ENCODE measurements at regions not wholly inside any gene's neighbourhood (a gene's known extent, or its start where the extent isn't known, plus 50 kb on each side); places are given as distances from the start of the nearest gene placed in this dataset.

GRCh38 chrY:21601524-21601923 lies 66.8 kb downstream of the RBMY1A1 start:
- H3F3A ChIP-seq (replicated peaks; ENCODE audit: low read depth), result no peaks in the 10 kb centered on the region
- no peak overlapping the region for H3K27ac Mint-ChIP-seq
- no peak for DNase-seq (ENCODE audit: low spot score)
- H3K4me2 ChIP-seq, result no peak overlapping the region
- no peaks in the 10 kb centered on the region for H3K36me3 ChIP-seq (ENCODE audit: insufficient read depth)
- ATAC-seq, result no peak
- no peaks in the 10 kb centered on the region for H3K79me2 ChIP-seq (replicated peaks; ENCODE audit: insufficient read depth)
- H3K27ac ChIP-seq (ENCODE audit: low read depth), result no peak overlapping the region
- no peaks in the 10 kb centered on the region for H4K20me1 ChIP-seq (replicated peaks; ENCODE audit: insufficient read depth)
- H3K36me3 Mint-ChIP-seq (ENCODE audit: low read depth), result no peaks in the 10 kb centered on the region; the same call in 2 of the 3 replicates
- H3K4me3 Mint-ChIP-seq, result no peak overlapping the region
- no peaks in the 10 kb centered on the region for H3K9me2 ChIP-seq (ENCODE audit: insufficient read depth)
- H2AFZ ChIP-seq, result no peak overlapping the region
- peaks cover 95% of the 10 kb centered on the region for H3K9me3 Mint-ChIP-seq
- H3K4me1 Mint-ChIP-seq, result no peaks in the 10 kb centered on the region
- no peaks in the 10 kb centered on the region for H3K27me3 ChIP-seq (ENCODE audit: insufficient read depth)
- peaks cover 4% of the 10 kb centered on the region for H3K27me3 Mint-ChIP-seq (ENCODE audit: insufficient read depth, low read depth, poor library complexity)
- H3K4me3 ChIP-seq, result no peak overlapping the region
- TF ChIP-seq STAT1 (IDR thresholded peaks at IDR 0.05; ENCODE audit: unreplicated experiment) (no peak), REST (IDR thresholded peaks at IDR 0.05; ENCODE audit: unreplicated experiment) (no peak), NANOG (IDR thresholded peaks at IDR 0.05; ENCODE audit: borderline replicate concordance) (no peak), ZNF462 (CRISPR knock-in tag; IDR thresholded peaks at IDR 0.05) (no peak), CREB1 (CRISPR knock-in tag; IDR thresholded peaks at IDR 0.05; ENCODE audit: low read depth) (no peak), EZH2 (IDR thresholded peaks at IDR 0.05; ENCODE audit: low read depth, unreplicated experiment) (no peak), JUNB (IDR thresholded peaks at IDR 0.05; ENCODE audit: unreplicated experiment) (no peak), POLR2AphosphoS5 (IDR thresholded peaks at IDR 0.05; ENCODE audit: low read depth) (no peak), ZNF114 (CRISPR knock-in tag; IDR thresholded peaks at IDR 0.05) (no peak), ZNF331 (CRISPR knock-in tag; IDR thresholded peaks at IDR 0.05; ENCODE audit: low read depth) (no peak), ETS1 (IDR thresholded peaks at IDR 0.05) (no peak), EZH2phosphoT487 (IDR thresholded peaks at IDR 0.05; ENCODE audit: unreplicated experiment) (no peak)
- TF ChIP-seq, protein P1, sequence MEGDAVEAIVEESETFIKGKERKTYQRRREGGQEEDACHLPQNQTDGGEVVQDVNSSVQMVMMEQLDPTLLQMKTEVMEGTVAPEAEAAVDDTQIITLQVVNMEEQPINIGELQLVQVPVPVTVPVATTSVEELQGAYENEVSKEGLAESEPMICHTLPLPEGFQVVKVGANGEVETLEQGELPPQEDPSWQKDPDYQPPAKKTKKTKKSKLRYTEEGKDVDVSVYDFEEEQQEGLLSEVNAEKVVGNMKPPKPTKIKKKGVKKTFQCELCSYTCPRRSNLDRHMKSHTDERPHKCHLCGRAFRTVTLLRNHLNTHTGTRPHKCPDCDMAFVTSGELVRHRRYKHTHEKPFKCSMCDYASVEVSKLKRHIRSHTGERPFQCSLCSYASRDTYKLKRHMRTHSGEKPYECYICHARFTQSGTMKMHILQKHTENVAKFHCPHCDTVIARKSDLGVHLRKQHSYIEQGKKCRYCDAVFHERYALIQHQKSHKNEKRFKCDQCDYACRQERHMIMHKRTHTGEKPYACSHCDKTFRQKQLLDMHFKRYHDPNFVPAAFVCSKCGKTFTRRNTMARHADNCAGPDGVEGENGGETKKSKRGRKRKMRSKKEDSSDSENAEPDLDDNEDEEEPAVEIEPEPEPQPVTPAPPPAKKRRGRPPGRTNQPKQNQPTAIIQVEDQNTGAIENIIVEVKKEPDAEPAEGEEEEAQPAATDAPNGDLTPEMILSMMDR (conservative IDR thresholded peaks at IDR 0.05; ENCODE audit: low read depth in 2 of 2), result no peak
- no peaks in the 10 kb centered on the region for H3K4me1 ChIP-seq (ENCODE audit: insufficient read depth)
